T-helper 2 cell (primary cell): ENCODE measurements at regions not wholly inside any gene's neighbourhood (a gene's known extent, or its start where the extent isn't known, plus 50 kb on each side); places are given as distances from the start of the nearest gene placed in this dataset.
"Not testable (repeated sequence)": the region's sequence is repeated elsewhere in the genome, so short reads cannot be mapped to it uniquely, and the experiment has no call there.

Source experiments
- DNase-seq, 5 experiments: peaks; one replicate each; pipeline versions ENCODE4 v3.0.0 to v3.0.0-alpha.2; 2012 to 2022

- peak in 1 of 5 experiments; percentile 54 for DNase-seq
Measured at GRCh38 chr15:79673416-79674123, 223.2 kb downstream of the MTHFS start.

GRCh38 chr15:79674124-79674465 is 222.7 kb downstream of the MTHFS start:
- DNase-seq: no peak

GRCh38 chr15:79675982-79676381 is 220.8 kb downstream of the MTHFS start:
- no peak for DNase-seq

- DNase-seq: no peak
Measured at GRCh38 chr15:79676621-79677020, 220.2 kb downstream of the MTHFS start.

- no peak for DNase-seq
Measured at GRCh38 chr15:79677241-79677640, 219.6 kb downstream of the MTHFS start.

- no peak for DNase-seq
Measured at GRCh38 chr15:79678032-79678701, 218.6 kb downstream of the MTHFS start.

- DNase-seq: no peak
Measured at GRCh38 chr15:79680720-79681119, 216.1 kb downstream of the MTHFS start.

GRCh38 chr15:79682285-79682684 is 214.5 kb downstream of the MTHFS start:
- DNase-seq: peak in 1 of 5 experiments; percentile 4

GRCh38 chr15:79682851-79683288 is 213.9 kb downstream of the MTHFS start:
- no peak for DNase-seq

GRCh38 chr15:79689030-79689429 is 207.8 kb downstream of the MTHFS start:
- DNase-seq: no peak

GRCh38 chr15:79700951-79701480 is 195.8 kb downstream of the MTHFS start:
- no peak for DNase-seq

- DNase-seq: no peak
Measured at GRCh38 chr15:79702621-79703020, 194.2 kb downstream of the MTHFS start.

- DNase-seq: no peak
Measured at GRCh38 chr15:79721256-79721655, 175.6 kb downstream of the MTHFS start.

GRCh38 chr15:79724312-79724711 is 172.5 kb downstream of the MTHFS start:
- DNase-seq: no peak

- DNase-seq: no peak
Measured at GRCh38 chr15:79724804-79725203, 172.0 kb downstream of the MTHFS start.

- no peak for DNase-seq
Measured at GRCh38 chr15:79728867-79729266, 167.9 kb downstream of the MTHFS start.

GRCh38 chr15:79736435-79737000 is 160.3 kb downstream of the MTHFS start:
- no peak for DNase-seq

- no peak for DNase-seq
Measured at GRCh38 chr15:79738143-79738542, 158.7 kb downstream of the MTHFS start.

GRCh38 chr15:79740561-79740960 is 156.3 kb downstream of the MTHFS start:
- no peak for DNase-seq

GRCh38 chr15:79743032-79743431 is 153.8 kb downstream of the MTHFS start:
- DNase-seq: no peak

GRCh38 chr15:79744485-79744884 is 152.3 kb downstream of the MTHFS start:
- DNase-seq: not testable (repeated sequence)

GRCh38 chr15:79756365-79756764 is 140.4 kb downstream of the MTHFS start:
- no peak for DNase-seq

GRCh38 chr15:79765081-79765480 is 131.7 kb downstream of the MTHFS start:
- no peak for DNase-seq

- peak in 1 of 5 experiments; percentile 28 for DNase-seq
Measured at GRCh38 chr15:79769069-79769481, 127.7 kb downstream of the MTHFS start.
